NCI-H2196 treated with DMSO at 0.1 percent for 48 hours (cell line): ENCODE measurements at regions not wholly inside any gene's neighbourhood (a gene's known extent, or its start where the extent isn't known, plus 50 kb on each side); places are given as distances from the start of the nearest gene placed in this dataset.

Source experiments
- DNase-seq: peaks from one replicate; lab custom pipeline; 2025; ENCODE audit not compliant: unreplicated experiment; lab: John Stamatoyannopoulos, UW

- no peak for DNase-seq
Measured at GRCh38 chr11:15889363-15890030, 466.8 kb downstream of the SOX6 start.

GRCh38 chr11:15890031-15890713 lies 466.2 kb downstream of the SOX6 start:
- DNase-seq = no peak

GRCh38 chr11:15893080-15893492 lies 463.3 kb downstream of the SOX6 start:
- peak; percentile 14 for DNase-seq

- no peak for DNase-seq
Measured at GRCh38 chr11:15896026-15896425, 460.3 kb downstream of the SOX6 start.

GRCh38 chr11:15896530-15896929 lies 459.8 kb downstream of the SOX6 start:
- DNase-seq = no peak

GRCh38 chr11:15897211-15897960 lies 459.0 kb downstream of the SOX6 start:
- no peak for DNase-seq

- DNase-seq = no peak
Measured at GRCh38 chr11:15901054-15901453, 455.3 kb downstream of the SOX6 start.

- DNase-seq = no peak
Measured at GRCh38 chr11:15901790-15902189, 454.6 kb downstream of the SOX6 start.

- no peak for DNase-seq
Measured at GRCh38 chr11:15903246-15903645, 453.1 kb downstream of the SOX6 start.

GRCh38 chr11:15905366-15906104 lies 450.8 kb downstream of the SOX6 start:
- DNase-seq = no peak

- DNase-seq = no peak
Measured at GRCh38 chr11:15906481-15907035, 449.8 kb downstream of the SOX6 start.

- no peak for DNase-seq
Measured at GRCh38 chr11:15907806-15908205, 448.5 kb downstream of the SOX6 start.

- DNase-seq = no peak
Measured at GRCh38 chr11:15909937-15910598, 446.3 kb downstream of the SOX6 start.

- no peak for DNase-seq
Measured at GRCh38 chr11:15910761-15911160, 445.6 kb downstream of the SOX6 start.

- peak; percentile 9 for DNase-seq
Measured at GRCh38 chr11:15911377-15912044, 444.8 kb downstream of the SOX6 start.

- no peak for DNase-seq
Measured at GRCh38 chr11:15912291-15912690, 444.1 kb downstream of the SOX6 start.

GRCh38 chr11:15912825-15913224 lies 443.5 kb downstream of the SOX6 start:
- no peak for DNase-seq

- no peak for DNase-seq
Measured at GRCh38 chr11:15913261-15913660, 443.1 kb downstream of the SOX6 start.
